LNCaP clone FGC (cell line): ENCODE measurements at regions not wholly inside any gene's neighbourhood (a gene's known extent, or its start where the extent isn't known, plus 50 kb on each side); places are given as distances from the start of the nearest gene placed in this dataset.

Experiments used
- DNase-seq: peaks from one replicate; pipeline ENCODE4 v3.0.0-alpha.2; 2011; ENCODE audit warnings: low read depth
- H3K4me3 ChIP-seq: 2 replicates; pipeline ENCODE4 v1.5.1; 2011; ENCODE audit warnings: mild to moderate bottlenecking, low read depth, low read length, control low read depth
- TF ChIP-seq, protein P1 (sequence below): IDR thresholded peaks from 2 replicates; pipeline ENCODE4 v1.5.1; 2012; ENCODE audit warnings: mild to moderate bottlenecking; ENCODE audit not compliant: control insufficient read depth, insufficient read depth; ENCODE audit errors: extremely low read depth

GRCh38 chr6:149176971-149177667 is 140.4 kb upstream of the TAB2 start:
- TF ChIP-seq, protein P1, sequence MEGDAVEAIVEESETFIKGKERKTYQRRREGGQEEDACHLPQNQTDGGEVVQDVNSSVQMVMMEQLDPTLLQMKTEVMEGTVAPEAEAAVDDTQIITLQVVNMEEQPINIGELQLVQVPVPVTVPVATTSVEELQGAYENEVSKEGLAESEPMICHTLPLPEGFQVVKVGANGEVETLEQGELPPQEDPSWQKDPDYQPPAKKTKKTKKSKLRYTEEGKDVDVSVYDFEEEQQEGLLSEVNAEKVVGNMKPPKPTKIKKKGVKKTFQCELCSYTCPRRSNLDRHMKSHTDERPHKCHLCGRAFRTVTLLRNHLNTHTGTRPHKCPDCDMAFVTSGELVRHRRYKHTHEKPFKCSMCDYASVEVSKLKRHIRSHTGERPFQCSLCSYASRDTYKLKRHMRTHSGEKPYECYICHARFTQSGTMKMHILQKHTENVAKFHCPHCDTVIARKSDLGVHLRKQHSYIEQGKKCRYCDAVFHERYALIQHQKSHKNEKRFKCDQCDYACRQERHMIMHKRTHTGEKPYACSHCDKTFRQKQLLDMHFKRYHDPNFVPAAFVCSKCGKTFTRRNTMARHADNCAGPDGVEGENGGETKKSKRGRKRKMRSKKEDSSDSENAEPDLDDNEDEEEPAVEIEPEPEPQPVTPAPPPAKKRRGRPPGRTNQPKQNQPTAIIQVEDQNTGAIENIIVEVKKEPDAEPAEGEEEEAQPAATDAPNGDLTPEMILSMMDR = no peak
- DNase-seq = no peak
- no peak overlapping the region for H3K4me3 ChIP-seq

DNA sequence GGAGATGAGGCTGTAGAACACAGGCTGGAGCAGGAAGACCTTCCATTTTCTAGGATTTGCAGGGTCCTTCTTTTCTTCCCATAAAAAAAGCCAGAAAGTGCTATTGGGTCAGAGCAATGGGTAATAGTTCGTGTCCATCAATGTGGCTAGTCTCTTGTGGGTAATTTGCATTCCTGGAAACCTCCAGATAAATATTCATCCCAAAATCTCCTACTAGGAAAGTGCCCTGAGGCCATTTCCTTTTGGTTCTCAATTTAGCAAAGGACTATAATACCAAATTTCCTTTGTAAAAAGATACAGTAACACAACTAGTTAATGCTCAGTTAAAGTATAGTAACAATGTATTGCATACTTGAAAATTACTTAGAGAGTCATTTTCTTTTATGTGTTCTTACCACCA is 138.1 kb upstream of the TAB2 start:
- H3K4me3 ChIP-seq = no peak overlapping the region
- DNase-seq = no peak
- TF ChIP-seq, protein P1 = no peak

- TF ChIP-seq, protein P1 = no peak
- no peak for DNase-seq
- no peak overlapping the region for H3K4me3 ChIP-seq
These were observed 136.2 kb upstream of the TAB2 start for GRCh38 chr6:149181304-149181703.

DNA sequence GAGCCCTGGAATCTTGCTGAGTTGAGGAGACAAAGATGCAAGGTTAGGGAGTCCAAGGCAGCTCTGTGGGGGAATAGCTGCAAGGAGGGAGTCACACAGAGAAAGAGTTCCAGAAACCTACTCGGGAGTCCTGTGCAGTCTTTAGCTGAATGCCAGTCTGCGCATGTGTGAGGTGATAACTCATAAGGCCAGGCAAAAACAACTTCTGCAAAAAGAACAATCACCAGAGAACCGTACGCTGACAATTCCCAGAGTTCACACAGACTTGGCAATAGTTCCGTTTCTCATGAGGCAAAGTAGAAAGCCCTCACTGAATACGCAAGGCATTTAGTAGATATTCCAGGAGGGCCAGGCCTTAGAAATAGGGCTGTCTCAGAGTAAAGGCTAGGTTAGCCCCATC is 135.2 kb upstream of the TAB2 start:
- DNase-seq = no peak
- TF ChIP-seq, protein P1 = no peak
- no peak overlapping the region for H3K4me3 ChIP-seq

GRCh38 chr6:149184523-149184922 is 133.0 kb upstream of the TAB2 start:
- DNase-seq = no peak
- no peak overlapping the region for H3K4me3 ChIP-seq
- TF ChIP-seq, protein P1 = no peak

GRCh38 chr6:149185799-149186357 is 131.6 kb upstream of the TAB2 start:
- DNase-seq = no peak
- no peak overlapping the region for H3K4me3 ChIP-seq
- TF ChIP-seq, protein P1 = no peak

DNA sequence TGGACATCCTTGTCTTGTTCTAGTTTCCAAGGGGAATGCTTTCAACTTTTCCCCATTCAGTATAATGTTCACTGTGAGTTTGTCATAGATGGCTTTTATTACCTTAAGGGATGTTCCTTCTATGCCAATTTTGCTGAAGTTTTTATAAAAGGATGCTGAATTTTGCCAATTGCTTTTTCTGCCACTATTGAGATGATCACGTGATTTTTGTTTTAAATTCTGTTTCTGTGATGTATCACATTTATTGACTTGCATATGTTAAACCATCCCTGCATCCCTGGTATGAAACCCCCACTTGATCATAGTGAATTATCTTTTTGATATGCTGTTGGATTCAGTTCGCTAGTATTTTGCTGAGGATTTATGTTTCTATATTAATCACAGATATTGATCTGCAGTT is 130.6 kb upstream of the TAB2 start:
- H3K4me3 ChIP-seq = no peak overlapping the region
- no peak for DNase-seq
- TF ChIP-seq, protein P1 = no peak
